ENCODE measurements at regions not wholly inside any gene's neighbourhood (a gene's known extent, or its start where the extent isn't known, plus 50 kb on each side); places are given as distances from the start of the nearest gene placed in this dataset.
"Not testable (repeated sequence)": the region's sequence is repeated elsewhere in the genome, so short reads cannot be mapped to it uniquely, and the experiment has no call there.

DNA sequence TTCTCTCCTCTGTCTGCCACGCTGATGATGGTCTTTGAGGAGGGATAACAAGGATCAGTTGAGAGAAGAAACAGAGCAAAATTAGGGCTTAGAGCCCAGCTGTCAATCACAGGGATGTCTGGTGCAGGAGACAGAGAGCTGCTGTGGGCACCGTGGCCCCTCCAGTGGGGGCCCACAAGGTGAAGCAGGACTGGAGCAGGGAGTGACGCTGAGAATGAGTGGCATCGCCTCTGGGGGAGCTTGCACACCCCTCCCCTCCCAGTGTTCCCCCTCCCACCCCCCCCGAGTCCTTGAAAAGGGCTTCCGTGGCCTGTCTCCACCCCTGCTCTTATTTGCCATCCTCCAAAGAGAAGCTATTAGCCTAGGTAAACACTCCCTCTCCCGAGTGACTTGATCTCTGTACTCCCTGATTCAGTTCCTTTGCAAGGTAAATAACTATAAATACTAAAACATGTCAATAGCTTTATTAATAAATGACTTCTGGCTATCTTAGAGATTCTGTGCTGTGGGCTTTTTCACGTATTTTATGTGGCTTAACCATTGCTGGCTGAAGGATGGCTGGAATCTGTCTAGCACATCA lies 440.0 kb downstream of the ZNF536 start:
- no peak for DNase-seq (ENCODE audit: low read depth)
- TF ChIP-seq, protein P1, sequence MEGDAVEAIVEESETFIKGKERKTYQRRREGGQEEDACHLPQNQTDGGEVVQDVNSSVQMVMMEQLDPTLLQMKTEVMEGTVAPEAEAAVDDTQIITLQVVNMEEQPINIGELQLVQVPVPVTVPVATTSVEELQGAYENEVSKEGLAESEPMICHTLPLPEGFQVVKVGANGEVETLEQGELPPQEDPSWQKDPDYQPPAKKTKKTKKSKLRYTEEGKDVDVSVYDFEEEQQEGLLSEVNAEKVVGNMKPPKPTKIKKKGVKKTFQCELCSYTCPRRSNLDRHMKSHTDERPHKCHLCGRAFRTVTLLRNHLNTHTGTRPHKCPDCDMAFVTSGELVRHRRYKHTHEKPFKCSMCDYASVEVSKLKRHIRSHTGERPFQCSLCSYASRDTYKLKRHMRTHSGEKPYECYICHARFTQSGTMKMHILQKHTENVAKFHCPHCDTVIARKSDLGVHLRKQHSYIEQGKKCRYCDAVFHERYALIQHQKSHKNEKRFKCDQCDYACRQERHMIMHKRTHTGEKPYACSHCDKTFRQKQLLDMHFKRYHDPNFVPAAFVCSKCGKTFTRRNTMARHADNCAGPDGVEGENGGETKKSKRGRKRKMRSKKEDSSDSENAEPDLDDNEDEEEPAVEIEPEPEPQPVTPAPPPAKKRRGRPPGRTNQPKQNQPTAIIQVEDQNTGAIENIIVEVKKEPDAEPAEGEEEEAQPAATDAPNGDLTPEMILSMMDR (IDR thresholded peaks at IDR 0.05; ENCODE audit: low read depth, low read length, missing control alignments): no peak
- in situ Hi-C loops (cut with HindIII; ENCODE audit: low sequenced_read_pairs): no loop called here
- no peak overlapping the region for H3K4me3 ChIP-seq (ENCODE audit: low read depth, low read length)

DNA sequence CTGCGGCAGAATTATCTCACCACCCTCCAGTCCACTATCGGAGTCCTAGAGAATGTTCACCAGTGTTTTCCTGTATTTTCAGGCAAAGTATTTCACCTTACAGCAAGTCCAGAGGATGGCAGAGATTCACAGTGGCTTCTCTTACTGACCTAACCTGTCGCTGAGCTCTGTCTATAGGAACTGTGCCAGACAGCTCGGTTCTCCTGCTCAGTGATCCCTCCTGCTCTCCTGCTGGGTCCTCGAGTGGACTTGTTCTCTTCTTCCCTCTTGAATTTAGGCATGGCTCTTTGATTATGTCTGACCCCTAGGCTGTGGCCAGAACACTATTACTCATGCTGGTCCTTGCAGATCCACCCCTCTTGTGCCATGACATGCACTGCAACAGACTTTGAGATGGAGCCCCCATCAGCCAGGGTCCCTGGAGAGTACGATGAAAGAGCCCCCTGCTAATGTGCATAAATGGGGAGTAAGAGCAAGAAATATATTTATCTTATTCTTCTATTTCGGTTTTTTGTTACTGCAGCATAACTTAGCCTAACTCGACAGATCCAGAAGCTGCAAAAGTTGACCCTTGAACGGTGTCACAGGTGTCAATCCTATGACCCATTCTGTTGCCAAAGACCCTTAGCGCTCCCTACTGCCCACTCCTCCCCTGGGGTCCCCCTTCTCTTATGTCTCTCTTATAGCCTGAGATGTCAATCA lies 439.4 kb downstream of the ZNF536 start:
- H3K4me3 ChIP-seq (ENCODE audit: low read depth, low read length): no peak overlapping the region
- in situ Hi-C loops (cut with HindIII; ENCODE audit: low sequenced_read_pairs): no loop called here
- TF ChIP-seq, protein P1 (IDR thresholded peaks at IDR 0.05; ENCODE audit: low read depth, low read length, missing control alignments): no peak
- DNase-seq (ENCODE audit: low read depth): no peak

DNA sequence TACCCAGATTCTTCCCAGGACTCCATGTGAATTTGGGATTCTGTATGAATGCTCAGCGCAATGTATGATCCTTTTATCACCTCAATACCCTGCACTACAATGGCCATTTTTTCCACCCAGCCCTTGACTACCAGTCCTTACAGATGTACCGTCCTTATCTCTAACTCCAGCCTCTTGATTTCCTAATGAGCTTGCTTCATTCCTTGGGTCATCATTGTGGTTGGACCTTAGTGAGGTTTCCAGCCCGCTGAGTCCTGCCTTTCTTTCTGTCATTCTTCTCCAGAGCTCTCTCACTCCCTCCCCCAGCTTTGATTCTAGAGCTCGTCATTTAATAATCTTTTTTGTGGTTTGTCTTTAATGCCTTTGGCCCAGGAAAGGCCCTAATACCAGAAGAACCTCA lies 438.5 kb downstream of the ZNF536 start:
- in situ Hi-C loops (cut with HindIII; ENCODE audit: low sequenced_read_pairs): no loop called here
- TF ChIP-seq, protein P1 (IDR thresholded peaks at IDR 0.05; ENCODE audit: low read depth, low read length, missing control alignments): no peak
- no peak overlapping the region for H3K4me3 ChIP-seq (ENCODE audit: low read depth, low read length)
- no peak for DNase-seq (ENCODE audit: low read depth)

DNA sequence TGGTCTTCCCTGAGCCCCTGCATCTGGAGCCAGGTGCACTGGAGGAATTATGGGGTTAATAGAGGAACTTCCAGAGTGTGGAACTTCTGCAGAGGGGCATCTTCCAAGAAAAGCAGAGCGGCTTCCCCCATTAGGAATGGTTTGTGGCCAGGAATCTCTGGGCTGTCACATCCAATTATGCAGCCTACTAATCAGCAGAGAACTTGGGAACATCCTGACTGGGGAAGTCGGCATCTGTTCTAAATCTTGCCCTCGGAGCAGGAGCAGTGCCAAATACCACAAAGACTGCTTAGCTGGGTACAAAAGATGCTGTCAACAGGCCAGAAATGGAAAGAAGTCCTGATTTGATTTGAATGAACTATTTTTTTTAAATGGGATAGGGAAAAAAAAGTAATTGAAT lies 435.1 kb downstream of the ZNF536 start:
- in situ Hi-C loops (cut with HindIII; ENCODE audit: low sequenced_read_pairs): no loop called here
- TF ChIP-seq, protein P1 (IDR thresholded peaks at IDR 0.05; ENCODE audit: low read depth, low read length, missing control alignments): no peak
- no peak for DNase-seq (ENCODE audit: low read depth)
- H3K4me3 ChIP-seq (ENCODE audit: low read depth, low read length): no peak overlapping the region

DNA sequence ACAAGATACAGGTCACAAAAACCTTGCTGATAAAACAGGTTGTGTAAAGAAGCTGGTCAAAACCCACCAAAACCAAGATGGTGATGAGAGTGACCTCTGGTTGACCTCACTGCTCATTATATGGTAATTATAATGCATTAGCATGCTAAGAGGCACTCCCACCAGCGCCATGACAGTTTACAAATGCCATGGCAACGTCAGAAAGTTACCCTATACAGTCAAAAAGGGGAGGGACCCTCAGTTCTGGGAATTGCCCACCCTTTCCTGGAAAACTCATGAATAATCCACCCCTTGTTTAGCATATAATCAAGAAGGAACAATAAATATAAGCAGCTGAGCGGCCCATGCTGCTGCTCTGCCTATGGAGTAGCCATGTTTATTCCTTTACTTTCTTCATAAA lies 434.1 kb downstream of the ZNF536 start:
- DNase-seq (ENCODE audit: low read depth): no peak
- TF ChIP-seq, protein P1 (IDR thresholded peaks at IDR 0.05; ENCODE audit: low read depth, low read length, missing control alignments): no peak
- in situ Hi-C loops (cut with HindIII; ENCODE audit: low sequenced_read_pairs): no loop called here
- H3K4me3 ChIP-seq (ENCODE audit: low read depth, low read length): no peak overlapping the region

DNA sequence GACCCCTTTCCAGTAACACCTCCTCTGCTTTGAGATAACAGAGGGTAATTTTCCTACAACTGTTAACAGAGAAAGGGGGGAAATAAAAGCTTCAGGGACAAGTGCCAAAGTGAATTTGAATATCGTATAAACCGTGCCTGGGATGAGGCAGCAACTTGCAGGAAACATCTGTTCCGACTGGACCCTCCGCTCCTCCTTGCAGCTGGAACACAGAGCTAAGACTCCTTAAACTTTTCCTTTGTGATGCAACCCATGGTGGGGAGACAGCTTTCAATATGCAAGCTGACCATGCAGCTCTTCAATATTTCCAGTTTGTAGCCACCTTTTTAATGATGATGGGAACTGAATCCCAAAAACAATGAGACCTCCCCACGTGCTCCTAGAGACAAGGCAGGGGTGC lies 432.6 kb downstream of the ZNF536 start:
- in situ Hi-C loops (cut with HindIII; ENCODE audit: low sequenced_read_pairs): no loop called here
- TF ChIP-seq, protein P1 (IDR thresholded peaks at IDR 0.05; ENCODE audit: low read depth, low read length, missing control alignments): no peak
- no peak for DNase-seq (ENCODE audit: low read depth)
- H3K4me3 ChIP-seq (ENCODE audit: low read depth, low read length): no peak overlapping the region

DNA sequence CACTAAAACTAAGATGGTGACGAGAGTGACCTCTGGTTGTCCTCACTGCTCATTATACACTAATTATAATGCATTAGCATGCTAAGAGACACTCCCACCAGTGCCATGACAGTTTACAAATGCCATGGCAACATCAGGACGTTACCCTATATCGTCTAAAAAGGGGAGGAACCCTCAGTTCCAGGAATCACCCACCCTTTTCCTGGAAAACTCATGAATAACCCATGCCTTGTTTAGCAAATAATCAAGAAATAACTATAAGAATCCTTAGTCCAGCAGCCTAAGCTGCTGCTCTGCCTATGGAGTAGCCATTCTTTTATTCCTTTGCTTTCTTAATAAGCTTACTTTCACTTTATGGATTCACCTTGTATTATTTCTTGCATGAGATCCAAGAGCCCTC lies 432.1 kb downstream of the ZNF536 start:
- H3K4me3 ChIP-seq (ENCODE audit: low read depth, low read length); DNase-seq (ENCODE audit: low read depth); in situ Hi-C loops (cut with HindIII; ENCODE audit: low sequenced_read_pairs): not testable (repeated sequence)

Data from astrocyte of the cerebellum (primary cell).